Middle frontal gyrus (tissue), 1 donor: ENCODE measurements at regions not wholly inside any gene's neighbourhood (a gene's known extent, or its start where the extent isn't known, plus 50 kb on each side); places are given as distances from the start of the nearest gene placed in this dataset.
"Not testable (repeated sequence)": the region's sequence is repeated elsewhere in the genome, so short reads cannot be mapped to it uniquely, and the experiment has no call there.

ENCODE experiments used
- DNase-seq: peaks from one replicate; pipeline ENCODE4 v3.0.0-alpha.2; 2015; ENCODE audit warnings: low spot score; ENCODE audit errors: extremely low spot score

DNA sequence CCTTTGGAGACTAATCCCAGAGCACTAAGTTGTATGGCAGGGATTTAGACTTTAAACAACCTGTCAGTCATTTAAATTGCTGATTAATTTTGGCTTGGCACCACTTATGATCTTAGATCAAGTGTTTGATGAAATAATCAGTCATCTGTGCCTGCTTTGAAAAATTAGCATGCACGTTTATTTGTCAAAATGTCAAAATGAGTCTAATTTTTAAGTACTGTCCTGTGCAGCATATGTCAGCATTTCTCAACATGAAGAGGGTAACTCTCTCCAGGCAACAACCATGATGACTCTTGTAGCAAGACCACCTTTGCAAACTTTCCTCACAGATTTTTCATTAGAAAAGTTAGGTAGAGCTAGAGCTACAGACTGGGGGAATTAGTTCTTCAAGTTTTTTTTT is 155.7 kb upstream of the GJE1 start:
- no peak for DNase-seq

DNA sequence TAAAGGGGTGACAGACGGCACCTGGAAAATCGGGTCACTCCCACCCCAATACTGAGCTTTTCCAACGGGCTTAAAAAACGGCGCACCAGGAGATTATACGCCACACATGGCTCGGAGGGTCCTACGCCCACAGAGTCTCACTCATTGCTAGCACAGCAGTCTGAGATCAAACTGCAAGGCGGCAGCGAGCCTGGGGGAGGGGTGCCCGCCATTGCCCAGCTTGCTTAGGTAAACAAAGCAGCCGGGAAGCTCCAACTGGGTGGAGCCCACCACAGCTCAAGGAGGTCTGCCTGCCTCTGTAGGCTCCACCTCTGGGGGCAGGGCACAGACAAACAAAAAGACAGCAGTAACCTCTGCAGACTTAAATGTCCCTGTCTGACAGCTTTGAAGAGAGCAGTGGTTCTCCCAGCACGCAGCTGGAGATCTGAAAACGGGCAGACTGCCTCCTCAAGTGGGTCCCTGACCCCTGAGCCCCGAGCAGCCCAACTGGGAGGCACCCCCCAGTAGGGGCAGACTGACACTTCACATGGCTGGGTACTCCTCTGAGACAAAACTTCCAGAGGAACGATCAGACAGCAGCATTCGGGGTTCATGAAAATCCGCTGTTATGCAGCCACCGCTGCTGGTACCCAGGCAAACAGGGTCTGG is 162.8 kb upstream of the GJE1 start:
- DNase-seq, result not testable (repeated sequence)

DNA sequence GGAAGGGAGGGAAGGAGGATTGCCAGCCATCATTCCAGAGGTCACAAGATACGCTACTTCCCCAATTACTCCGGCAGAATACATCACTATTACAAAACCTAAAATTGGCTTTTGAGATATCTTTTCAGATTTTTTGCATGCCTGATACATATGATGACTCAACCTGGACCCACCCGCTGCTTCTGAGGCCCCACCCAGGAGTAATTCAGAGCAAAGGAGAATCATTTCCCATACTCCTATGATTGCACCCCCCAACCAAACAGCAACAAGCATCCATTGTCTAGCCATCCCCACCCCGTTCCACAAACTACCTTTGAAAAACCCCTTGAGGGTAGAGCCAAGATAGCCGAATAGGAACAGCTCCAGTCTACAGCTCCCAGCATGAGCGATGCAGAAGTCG is 163.5 kb upstream of the GJE1 start:
- no peak for DNase-seq

DNA sequence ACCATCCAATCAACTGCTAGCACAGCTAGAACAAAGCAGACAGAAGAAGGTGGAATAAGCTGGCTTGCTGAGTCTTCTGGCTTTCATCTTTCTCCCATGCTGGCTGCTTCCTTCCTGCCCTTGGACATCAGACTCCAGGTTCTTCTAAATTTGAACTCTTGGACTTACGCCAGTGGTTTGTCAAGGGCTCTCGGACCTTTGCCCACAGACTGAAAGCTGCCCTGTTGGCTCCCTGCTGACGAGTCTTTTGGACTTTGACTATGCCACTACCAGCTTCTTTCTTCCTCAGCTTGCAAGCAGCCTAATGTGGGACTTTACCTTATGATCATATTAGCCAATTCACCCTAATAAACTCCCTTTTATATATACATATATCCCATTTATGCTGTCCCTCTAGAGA is 164.1 kb upstream of the GJE1 start:
- no peak for DNase-seq

DNA sequence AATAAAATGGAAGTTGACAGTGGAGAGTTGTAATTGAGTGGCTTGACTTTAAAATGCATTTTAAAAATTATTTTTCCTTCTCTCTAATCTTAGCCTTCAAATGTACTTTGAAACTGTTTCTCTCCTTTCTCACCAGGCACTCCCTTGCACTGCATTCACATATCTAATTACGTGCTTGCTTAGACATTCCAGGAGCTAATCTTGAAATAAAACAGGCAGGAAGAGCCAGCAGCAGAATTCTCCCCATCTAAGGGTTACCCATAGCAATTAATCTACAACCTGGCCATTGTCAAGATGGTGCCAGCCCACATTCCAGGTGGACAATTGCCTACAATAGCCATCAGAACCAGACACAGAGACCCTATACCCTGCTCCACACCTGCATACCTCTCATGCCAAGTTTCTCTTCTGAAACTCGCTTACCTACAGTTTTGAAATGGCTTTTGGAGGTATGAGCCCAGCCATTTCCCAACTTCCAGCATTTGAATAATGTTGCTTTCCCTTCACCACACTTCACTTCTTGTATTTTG is 167.6 kb upstream of the GJE1 start:
- no peak for DNase-seq

DNA sequence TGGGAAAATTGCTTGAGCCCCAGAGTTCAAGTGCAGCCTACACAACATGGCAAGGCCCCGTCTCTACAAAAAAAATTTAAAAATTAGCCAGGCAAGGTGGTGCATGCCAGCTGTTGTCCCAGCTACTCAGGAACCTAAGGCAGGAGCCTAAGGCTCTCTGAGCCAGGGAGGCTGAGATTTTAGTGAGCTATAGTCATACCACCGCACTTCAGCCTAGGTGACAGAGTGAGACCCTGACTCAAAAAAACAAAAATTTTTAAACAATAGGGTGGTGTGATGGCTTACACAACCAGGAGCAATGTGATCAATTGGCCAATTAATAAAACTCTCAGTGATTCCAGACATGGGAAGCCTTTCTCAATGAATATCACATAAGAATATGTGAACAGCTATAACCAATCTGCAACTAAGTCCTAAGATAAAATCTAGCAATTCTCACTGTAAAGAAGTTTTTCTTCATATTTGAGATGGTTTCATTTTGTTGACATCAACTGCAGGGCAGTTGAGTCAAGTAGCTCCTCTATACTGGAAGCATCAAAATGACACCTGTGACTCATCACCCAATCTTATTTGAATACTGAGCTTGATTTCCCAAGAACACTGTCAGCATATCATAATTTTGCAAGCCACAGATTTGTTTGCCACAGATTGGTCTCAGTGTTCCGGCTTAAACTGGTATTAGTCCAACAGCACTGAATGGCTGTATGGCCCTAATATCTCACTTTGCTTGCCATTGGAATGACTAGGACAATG is 169.0 kb upstream of the GJE1 start:
- DNase-seq, result no peak

DNA sequence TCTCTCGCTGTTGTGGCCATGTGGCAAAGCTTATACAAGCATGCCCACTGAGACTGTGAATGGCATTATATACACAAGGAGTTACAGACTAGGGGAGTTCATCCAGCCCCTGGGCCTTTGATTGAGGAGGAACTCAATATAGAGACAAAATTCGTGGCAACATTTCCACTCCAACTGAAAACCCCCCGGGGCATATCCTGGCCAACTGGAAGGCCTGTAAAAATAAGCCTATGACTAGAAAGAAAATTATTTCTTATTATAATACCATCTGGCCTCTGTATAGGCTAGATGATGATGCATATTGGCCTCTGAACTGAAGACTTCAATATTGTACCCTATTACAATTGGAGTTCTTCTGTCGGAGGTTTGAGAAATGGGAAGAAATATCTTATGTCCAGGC is 175.5 kb upstream of the GJE1 start:
- DNase-seq, result no peak

DNA sequence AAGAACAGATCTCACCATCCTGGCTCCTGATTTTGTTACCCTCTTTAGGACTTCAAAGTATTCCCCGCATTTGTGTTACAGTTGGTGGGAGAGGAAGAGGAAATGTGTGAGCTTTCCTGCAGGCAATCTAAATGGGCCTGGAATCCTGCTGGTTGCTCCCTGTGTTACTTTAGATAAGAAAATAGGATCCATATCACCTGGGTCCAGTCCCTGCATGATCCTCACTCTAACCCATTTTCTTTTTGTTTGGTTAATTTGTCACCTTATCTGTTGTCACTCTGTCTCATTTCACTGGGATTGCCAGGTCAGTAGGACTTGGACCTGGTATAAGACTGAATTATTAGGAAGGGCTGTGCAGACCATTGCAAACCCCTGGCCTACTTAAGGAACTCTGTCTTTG is 175.9 kb upstream of the GJE1 start:
- no peak for DNase-seq

DNA sequence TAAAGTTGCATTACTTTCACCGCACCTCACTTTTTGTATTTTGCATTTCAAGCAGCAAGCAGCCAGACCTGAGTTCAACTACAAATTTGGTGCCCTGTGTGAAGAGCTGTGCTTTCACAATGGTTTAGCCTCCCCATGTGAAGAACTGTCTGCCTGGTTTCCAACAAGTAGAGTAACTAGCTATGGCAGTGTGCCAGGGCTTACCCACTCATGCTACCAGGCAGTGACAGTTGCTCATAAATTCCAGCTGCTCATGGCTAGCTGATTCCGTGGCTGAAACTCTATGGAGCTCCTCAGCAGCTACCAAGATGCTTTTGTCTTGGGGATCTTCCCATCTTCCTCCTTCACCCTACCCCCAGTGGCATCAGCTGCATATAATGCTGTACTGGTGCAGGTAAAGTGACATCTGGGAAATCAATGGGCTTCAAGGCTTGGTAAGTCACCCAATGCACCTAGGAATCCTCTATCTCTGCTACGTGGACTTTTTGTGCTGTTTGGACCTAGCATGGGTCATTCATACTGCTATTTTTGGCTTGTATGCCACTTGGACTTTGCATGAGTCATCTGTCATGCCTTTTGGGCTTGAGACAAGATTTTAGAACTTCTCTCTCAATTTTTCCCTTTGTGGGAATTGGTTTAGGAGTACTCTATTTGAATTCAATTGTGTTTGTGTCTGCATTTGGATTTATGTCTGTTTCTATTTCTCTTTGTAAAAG is 176.5 kb upstream of the GJE1 start:
- DNase-seq, result no peak

DNA sequence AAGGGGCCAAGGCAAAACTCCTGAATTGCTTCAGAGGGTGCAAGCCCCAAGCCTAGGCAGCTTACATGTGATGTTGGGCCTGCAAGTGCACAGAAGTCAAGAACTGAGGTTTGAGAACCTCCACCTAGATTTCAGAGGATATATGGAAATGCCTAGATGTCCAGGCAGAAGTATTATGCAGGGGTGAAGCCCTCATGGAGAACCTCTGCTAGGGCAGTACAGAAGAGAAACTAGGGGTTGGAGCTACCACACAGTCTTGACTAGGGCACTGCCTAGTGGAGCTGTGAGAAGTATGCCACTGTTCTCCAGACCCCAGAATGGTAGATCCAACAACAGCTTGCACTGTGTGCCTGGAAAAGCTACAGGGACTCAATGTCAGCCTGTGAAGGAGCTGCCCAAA is 179.7 kb upstream of the GJE1 start:
- DNase-seq, result no peak

DNA sequence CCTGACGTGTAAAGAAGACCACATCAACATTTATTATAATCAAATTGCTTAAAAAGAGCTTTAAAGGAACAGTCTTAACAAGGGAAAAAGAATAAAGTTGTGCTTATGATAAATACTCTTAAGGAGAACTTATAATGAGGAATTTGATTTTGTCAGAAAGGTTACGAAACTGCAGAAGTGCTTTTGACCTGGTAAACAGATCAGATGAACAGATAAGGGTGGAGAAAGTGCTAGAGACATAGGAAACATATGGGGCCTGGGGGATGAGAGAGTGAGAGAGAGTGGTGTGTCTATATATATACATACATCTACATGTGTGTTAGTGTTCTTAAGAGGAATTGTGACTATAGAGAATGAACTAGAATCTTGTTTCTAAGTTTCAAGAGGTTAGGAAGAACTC is 186.2 kb upstream of the GJE1 start:
- DNase-seq, result no peak

DNA sequence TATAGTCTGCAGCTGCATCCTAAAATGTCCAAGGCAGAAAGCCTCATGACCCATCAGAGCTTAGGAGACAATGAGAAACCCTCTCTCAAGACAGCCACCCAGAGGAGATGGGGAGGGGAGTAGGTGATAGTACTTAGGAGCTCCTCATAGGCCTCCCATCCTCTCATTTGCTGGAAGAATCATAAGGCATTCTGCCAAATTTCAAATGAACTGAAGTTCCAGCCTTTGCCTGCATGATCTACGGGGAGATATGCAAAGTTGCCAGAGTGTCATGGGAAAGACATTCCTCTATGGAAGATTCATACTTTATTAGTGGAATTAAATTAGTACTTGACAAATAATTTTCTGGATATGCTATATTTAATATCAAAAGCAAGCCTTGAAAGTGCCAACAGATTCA is 194.1 kb upstream of the GJE1 start:
- no peak for DNase-seq

DNA sequence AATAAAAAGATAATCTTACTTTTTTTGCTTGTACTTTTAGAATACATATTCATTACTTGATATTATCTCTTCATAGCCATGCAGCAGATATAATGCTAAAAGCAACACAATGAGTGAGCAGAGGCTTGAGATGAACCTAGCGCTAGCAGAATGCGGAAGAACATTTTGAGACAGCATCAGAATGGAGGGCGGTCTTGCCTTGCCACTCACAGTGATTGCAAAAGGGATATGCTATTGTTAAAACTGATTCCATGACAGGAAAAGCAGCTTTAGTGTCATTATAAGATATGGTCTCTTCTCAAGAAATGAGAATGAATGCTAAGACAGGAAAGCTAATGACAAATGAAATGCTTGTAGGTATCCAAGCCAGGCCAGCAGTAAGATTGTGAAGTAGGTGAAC is 200.0 kb upstream of the GJE1 start:
- no peak for DNase-seq

DNA sequence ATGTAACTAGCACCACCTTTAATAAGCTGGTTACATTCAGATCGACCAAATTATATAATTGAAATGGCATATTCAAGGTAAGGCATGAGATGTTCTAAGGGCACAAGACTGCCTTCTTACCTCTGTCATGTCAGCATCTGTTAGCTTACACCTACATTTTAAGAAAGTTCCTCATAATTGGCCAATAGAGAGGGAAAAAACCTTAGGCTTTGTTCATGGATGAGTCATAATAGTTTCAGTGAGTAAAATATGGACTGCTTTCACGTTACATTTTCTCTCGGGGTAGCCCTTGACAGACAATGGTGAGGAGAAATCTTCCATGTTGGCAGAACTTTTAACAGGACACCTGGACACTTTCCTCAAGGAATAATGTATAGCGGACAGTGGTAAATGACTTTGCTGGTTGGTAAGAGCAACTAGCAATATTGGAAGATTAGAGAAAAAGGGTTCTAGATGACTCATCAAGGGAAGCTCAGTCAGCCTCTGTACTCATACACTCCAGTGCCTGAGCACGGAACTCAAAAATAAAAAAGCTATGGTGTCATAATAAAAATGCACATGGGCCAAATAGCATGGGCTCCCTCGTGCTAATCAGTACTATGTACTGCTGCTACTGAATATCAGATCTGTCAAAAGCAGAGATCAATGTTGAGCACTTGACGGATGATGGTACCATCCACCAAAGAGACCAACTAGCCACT is 206.4 kb upstream of the GJE1 start:
- not testable (repeated sequence) for DNase-seq

DNA sequence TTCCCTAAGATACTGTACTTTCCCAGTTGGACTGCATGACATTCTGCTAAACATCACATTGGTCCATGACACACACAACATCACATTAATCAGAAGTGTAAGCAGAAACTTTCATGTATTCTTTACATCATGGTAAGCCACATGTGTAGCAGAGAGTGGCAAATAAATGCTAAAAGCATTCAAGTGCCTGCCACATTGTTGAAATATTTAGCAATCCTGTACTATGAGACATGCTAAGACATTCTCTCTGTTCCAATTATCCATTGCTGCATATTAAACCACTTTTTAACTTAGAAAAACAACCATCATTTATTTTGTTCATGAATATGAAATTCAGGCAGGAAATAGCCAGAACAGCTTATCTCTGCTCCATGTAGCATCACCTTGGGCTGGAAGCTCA is 207.7 kb upstream of the GJE1 start:
- no peak for DNase-seq

DNA sequence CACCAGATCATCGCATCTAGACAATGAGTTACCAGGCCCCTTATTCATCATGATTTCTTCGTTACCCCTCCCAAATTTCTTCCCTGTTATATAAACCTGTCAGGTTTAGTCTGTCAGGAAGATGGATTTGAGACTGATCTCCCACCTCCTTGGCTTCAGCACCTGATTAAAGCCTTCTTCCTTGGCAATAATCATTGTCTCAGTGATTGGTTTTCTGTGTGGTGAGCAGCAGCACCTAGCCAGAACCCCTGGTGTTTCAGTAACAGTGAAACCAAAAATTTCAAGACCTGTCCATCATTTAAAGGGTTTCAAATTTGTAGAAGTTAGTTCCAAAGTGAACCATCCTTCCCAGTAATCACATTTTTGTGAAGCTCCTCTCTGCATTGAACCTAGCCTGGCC is 209.8 kb upstream of the GJE1 start:
- no peak for DNase-seq

DNA sequence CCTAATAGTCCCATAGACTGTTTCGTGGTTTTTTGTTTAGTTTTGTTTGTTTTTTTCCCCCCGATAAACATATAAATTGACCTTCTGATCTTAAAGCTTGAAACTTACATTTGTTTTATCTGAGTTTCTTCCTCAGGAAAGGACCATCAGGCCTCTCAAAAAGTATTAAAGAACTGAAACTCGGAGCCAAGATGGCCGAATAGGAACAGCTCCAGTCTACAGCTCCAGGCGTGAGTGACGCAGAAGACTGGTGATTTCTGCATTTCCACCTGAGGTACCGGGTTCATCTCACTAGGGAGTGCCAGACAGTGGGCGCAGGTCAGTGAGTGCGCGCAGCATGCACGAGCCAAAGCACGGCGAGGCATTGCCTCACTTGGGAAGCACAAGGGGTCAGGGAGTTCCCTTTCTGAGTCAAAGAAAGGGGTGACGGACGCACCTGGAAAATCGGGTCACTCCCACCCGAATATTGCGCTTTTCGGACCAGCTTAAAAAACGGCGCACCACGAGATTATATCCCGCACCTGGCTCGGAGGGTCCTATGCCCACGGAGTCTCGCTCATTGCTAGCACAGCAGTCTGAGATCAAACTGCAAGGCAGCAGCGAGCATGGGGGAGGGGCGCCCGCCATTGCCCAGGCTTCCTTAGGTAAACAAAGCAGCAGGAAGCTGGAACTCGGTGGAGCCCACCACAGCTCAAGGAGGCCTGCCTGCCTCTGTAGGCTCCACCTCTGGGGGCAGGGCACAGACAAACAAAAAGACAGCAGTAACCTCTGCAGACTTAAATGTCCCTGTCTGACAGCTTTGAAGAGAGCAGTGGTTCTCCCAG is 215.8 kb upstream of the GJE1 start:
- not testable (repeated sequence) for DNase-seq

DNA sequence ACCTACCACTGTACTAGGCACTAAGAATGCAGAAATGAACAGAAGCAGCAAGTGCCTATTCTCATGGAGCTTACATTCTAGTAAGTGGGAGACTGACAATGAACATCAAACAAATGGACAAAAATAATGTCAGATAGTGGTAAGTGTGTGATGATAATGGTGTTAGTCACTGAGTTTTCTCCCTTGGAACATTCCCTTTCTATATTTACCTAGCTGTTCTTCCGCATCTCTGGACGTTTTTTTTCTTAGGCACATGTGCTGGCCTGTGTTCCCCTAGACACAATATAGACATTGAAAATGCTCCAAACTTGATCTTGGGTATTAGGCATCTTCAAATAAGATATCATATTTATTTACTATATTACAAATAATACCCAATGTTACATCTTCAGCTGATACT is 218.1 kb upstream of the GJE1 start:
- DNase-seq, result no peak

DNA sequence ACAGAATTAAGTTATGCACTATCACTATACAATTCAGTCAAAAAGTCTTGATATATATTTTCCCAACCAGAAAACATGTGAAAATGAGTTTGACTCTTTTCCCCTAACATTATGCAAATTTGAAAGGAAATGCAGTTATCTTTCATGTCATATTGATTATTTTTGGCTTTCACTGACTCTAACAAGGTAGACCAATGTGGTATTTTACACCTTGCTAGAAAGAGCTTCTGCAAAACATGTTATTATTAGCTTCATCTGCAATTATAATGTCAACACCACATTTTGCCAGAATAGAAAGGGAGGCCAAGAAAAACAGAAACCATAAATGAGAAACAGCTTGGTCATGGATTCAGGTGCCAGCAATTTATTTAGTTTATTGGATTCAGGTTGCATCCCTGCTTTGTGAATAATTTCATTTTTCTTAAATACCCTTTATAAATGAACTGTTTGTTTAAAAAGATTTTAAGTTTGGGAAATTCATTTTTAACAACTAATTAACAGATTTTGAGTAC is 226.1 kb upstream of the GJE1 start:
- DNase-seq, result no peak

DNA sequence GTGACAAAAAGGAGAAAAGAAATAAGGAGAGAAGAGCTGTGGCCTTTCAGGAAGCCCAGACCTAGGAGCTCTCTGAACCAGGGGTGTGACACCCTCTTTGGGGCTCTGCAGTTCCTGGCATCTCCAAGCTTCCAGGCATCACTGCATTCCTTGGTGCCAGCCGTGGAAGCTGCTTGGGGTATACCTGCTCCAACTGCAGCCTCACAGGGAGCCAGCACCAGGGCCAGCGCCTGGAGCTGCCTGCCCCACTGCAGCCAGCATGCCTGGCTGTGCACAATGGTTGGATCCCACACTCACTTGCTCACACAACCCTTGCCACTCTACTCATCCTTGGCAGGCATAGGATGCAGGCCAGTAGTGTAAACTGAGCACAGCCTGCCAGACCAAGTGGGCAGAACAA is 242.1 kb upstream of the GJE1 start:
- no peak for DNase-seq

DNA sequence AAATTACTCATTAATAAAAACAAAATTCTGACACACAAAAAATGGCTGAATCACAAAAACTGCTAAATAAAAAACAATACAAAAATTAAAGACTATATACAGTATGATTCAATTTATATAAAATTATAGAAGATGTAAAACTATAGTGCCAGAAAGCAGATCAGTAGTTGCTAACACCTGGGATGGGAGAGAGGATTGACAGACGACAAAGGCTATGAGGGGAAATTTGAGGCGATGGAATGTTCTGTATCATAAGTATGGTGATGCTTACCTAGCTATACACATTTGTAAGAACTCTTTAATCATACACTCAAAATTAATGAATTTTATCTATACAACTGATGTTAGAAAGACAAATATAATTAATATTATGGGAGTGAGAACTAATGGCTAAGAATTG is 247.9 kb upstream of the GJE1 start:
- no peak for DNase-seq
